ENCODE measurements at regions not wholly inside any gene's neighbourhood (a gene's known extent, or its start where the extent isn't known, plus 50 kb on each side); places are given as distances from the start of the nearest gene placed in this dataset.

GRCh38 chr12:97109441-97109840 lies 202.4 kb downstream of the NEDD1 start:
- Histone ChIP-seq H3K4me3 (replicated peaks; ENCODE audit: insufficient read depth, low read length) (no peak overlapping the region), H3K27ac (replicated peaks) (no peak overlapping the region), H3K27me3 (ENCODE audit: insufficient read depth, poor library complexity, severe bottlenecking) (no peaks in the 10 kb centered on the region)
- DNase-seq (ENCODE audit: low read depth in 1 of 2, low spot score in 1 of 2) = no peak
- TF ChIP-seq POLR2AphosphoS5 (IDR thresholded peaks at IDR 0.05; ENCODE audit: low read depth) (no peak), GABPA (IDR thresholded peaks at IDR 0.05; ENCODE audit: low read depth) (no peak), SPI1 (IDR thresholded peaks at IDR 0.05; ENCODE audit: borderline replicate concordance, low read depth) (no peak), REST (IDR thresholded peaks at IDR 0.05; ENCODE audit: insufficient replicate concordance, low read depth) (no peak)
- TF ChIP-seq, protein P1, sequence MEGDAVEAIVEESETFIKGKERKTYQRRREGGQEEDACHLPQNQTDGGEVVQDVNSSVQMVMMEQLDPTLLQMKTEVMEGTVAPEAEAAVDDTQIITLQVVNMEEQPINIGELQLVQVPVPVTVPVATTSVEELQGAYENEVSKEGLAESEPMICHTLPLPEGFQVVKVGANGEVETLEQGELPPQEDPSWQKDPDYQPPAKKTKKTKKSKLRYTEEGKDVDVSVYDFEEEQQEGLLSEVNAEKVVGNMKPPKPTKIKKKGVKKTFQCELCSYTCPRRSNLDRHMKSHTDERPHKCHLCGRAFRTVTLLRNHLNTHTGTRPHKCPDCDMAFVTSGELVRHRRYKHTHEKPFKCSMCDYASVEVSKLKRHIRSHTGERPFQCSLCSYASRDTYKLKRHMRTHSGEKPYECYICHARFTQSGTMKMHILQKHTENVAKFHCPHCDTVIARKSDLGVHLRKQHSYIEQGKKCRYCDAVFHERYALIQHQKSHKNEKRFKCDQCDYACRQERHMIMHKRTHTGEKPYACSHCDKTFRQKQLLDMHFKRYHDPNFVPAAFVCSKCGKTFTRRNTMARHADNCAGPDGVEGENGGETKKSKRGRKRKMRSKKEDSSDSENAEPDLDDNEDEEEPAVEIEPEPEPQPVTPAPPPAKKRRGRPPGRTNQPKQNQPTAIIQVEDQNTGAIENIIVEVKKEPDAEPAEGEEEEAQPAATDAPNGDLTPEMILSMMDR (IDR thresholded peaks at IDR 0.05; ENCODE audit: insufficient read depth, low read length) = no peak

DNA sequence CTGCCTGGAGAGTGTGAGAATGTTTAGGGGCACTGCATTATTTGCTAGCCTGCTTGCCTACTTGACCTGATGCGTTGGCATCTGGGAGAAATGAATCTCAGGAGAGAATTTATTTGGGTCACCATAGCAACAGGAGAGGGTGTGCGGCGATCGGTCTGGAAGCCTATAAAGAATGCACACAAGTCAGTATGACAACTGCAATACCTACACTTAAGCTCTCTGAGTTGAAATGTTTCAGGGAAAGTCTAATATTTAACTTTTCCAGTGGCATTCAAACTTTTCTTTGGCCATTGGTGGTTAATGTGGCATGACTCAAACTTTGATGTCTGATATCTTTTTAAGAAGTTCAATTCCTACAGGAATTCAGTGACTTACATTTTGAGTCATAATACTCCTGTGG lies 205.1 kb downstream of the NEDD1 start:
- no peaks in the 10 kb centered on the region for H3K27me3 ChIP-seq (ENCODE audit: insufficient read depth, poor library complexity, severe bottlenecking)
- DNase-seq (ENCODE audit: low read depth in 1 of 2, low spot score in 1 of 2) = no peak
- no peak overlapping the region for H3K27ac ChIP-seq (replicated peaks)
- TF ChIP-seq POLR2AphosphoS5 (IDR thresholded peaks at IDR 0.05; ENCODE audit: low read depth) (no peak), REST (IDR thresholded peaks at IDR 0.05; ENCODE audit: insufficient replicate concordance, low read depth) (no peak), GABPA (IDR thresholded peaks at IDR 0.05; ENCODE audit: low read depth) (no peak), SPI1 (IDR thresholded peaks at IDR 0.05; ENCODE audit: borderline replicate concordance, low read depth) (no peak)
- TF ChIP-seq, protein P1 (IDR thresholded peaks at IDR 0.05; ENCODE audit: insufficient read depth, low read length) = no peak
- no peak overlapping the region for H3K4me3 ChIP-seq (replicated peaks; ENCODE audit: insufficient read depth, low read length)

DNA sequence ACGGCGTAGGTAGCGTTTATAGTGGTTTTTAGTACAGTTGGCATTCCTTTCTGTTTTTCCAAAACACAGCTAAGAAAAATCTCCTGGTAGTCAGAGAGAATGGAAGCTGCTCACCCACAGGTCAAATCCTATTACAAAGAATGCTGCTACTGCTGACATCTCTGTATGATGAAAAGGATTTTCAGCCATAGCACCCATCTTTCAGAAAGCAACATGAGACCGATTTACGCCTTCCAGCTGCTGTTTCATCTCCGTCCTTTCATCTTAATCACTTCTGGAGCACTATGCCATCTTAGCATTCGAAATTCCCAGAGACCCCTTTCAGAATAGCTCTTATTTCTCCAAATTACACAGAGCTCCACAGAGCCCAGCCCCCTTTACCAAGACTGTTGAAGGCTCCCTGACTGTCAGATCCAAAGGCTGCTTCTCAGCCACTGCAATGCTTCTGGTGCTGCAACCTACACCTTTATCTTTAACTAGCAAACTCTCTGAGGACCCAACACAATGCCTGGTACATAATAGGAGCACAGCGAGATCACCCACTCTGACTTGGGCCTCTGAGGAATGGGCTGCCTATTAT lies 211.8 kb downstream of the NEDD1 start:
- H3K27ac ChIP-seq (replicated peaks) = no peak overlapping the region
- no peaks in the 10 kb centered on the region for H3K27me3 ChIP-seq (ENCODE audit: insufficient read depth, poor library complexity, severe bottlenecking)
- no peak overlapping the region for H3K4me3 ChIP-seq (replicated peaks; ENCODE audit: insufficient read depth, low read length)
- TF ChIP-seq GABPA (IDR thresholded peaks at IDR 0.05; ENCODE audit: low read depth) = no peak
- no peak for TF ChIP-seq SPI1 (IDR thresholded peaks at IDR 0.05; ENCODE audit: borderline replicate concordance, low read depth)
- no peak for TF ChIP-seq POLR2AphosphoS5 (IDR thresholded peaks at IDR 0.05; ENCODE audit: low read depth)
- no peak for TF ChIP-seq REST (IDR thresholded peaks at IDR 0.05; ENCODE audit: insufficient replicate concordance, low read depth)
- TF ChIP-seq, protein P1 (IDR thresholded peaks at IDR 0.05; ENCODE audit: insufficient read depth, low read length) = no peak
- no peak for DNase-seq (ENCODE audit: low read depth in 1 of 2, low spot score in 1 of 2)
